ENCODE measurements at regions not wholly inside any gene's neighbourhood (a gene's known extent, or its start where the extent isn't known, plus 50 kb on each side); places are given as distances from the start of the nearest gene placed in this dataset.

GRCh38 chr12:20122274-20122673 lies 246.1 kb upstream of the PDE3A start:
- Histone ChIP-seq H3K36me3 (ENCODE audit: control insufficient read depth, insufficient read depth, low read length) (no peaks in the 10 kb centered on the region), H3K27ac (ENCODE audit: extremely low read depth, low read depth, low read length) (no peak overlapping the region), H4K20me1 (replicated peaks; ENCODE audit: control insufficient read depth, insufficient read depth, low read length) (no peaks in the 10 kb centered on the region), H3K9me3 (replicated peaks; ENCODE audit: control insufficient read depth, insufficient read depth, low read depth, low read length) (no peaks in the 10 kb centered on the region), H2AFZ (ENCODE audit: low read depth, low read length) (no peak overlapping the region), H3K27me3 (ENCODE audit: control insufficient read depth in 2 of 2, insufficient read depth in 2 of 2, low read length in 2 of 2) (no peaks in the 10 kb centered on the region), H3K4me2 (ENCODE audit: insufficient read depth, low read length) (no peak overlapping the region), H3K9ac (ENCODE audit: insufficient read depth in 1 of 2, low read depth in 2 of 2, low read length in 2 of 2) (no peak overlapping the region), H3K9me1 (ENCODE audit: control insufficient read depth, insufficient read depth, low read length) (no peaks in the 10 kb centered on the region), H3K4me3 (no peak overlapping the region), H3K4me1 (replicated peaks in 1 of 2; ENCODE audit: control insufficient read depth in 2 of 2, insufficient read depth in 2 of 2, low read length in 2 of 2) (no peaks in the 10 kb centered on the region), H3K79me2 (ENCODE audit: control insufficient read depth, insufficient read depth, low read length) (no peaks in the 10 kb centered on the region)
- FAIRE-seq (no peak), DNase-seq (ENCODE audit: extremely low read depth in 1 of 4, low spot score in 3 of 4) (no peak), ATAC-seq (no peak)
- in situ Hi-C loops (cut with MboI), result no loop called here
- ChIA-PET POLR2A (no interaction called here), CTCF (ENCODE audit: low intra/inter-chr PET ratio) (no interaction called here)
- intact Hi-C loops (cut with micrococcal nuclease), result no loop called here
- WGBS (ENCODE audit: insufficient coverage, low coverage, missing lambda C conversion rate), result 0% methylated on average over 4 of the region's 4 CpGs
- BruUV-seq (replicated peaks), result no TSS peak
- no peak for TF ChIP-seq SPI1 (IDR thresholded peaks at IDR 0.05; ENCODE audit: borderline replicate concordance, low read depth, low read length)
- TF ChIP-seq POLR3G (IDR thresholded peaks at IDR 0.05; ENCODE audit: extremely low read depth, insufficient read length, insufficient replicate concordance), result no peak
- no peak for TF ChIP-seq RFX1 (IDR thresholded peaks at IDR 0.05)
- TF ChIP-seq ZNF707 (CRISPR knock-in tag; conservative IDR thresholded peaks at IDR 0.05), result no peak
- no peak for TF ChIP-seq ZNF764 (CRISPR knock-in tag; IDR thresholded peaks at IDR 0.05; ENCODE audit: low read depth)
- no peak for TF ChIP-seq FOXK1 (CRISPR knock-in tag; IDR thresholded peaks at IDR 0.05; ENCODE audit: borderline replicate concordance)
- TF ChIP-seq POLR2A (conservative IDR thresholded peaks at IDR 0.05), result no peak
- no peak for TF ChIP-seq GTF2B (IDR thresholded peaks at IDR 0.05; ENCODE audit: extremely low read depth, insufficient read length)
- TF ChIP-seq ZNF280B (CRISPR knock-in tag; IDR thresholded peaks at IDR 0.05), result no peak
- TF ChIP-seq ZNF318 (IDR thresholded peaks at IDR 0.05; ENCODE audit: borderline replicate concordance in 1 of 2, low read depth in 1 of 2), result no peak
- no peak for TF ChIP-seq SREBF1 (IDR thresholded peaks at IDR 0.05; ENCODE audit: borderline replicate concordance, low read depth, low read length)
- no peak for TF ChIP-seq DIDO1 (tag; IDR thresholded peaks at IDR 0.05; ENCODE audit: low read depth)
- TF ChIP-seq MEIS2 (IDR thresholded peaks at IDR 0.05; ENCODE audit: partially characterized antibody), result no peak

Data from K562 (cell line).